GM15510 (cell line): ENCODE measurements at regions not wholly inside any gene's neighbourhood (a gene's known extent, or its start where the extent isn't known, plus 50 kb on each side); places are given as distances from the start of the nearest gene placed in this dataset.

Experiments used
- POLR2A ChIP-seq: IDR thresholded peaks from 3 replicates; pipeline ENCODE4 v1.6.1; 2011; ENCODE audit warnings: borderline replicate concordance; ENCODE audit not compliant: insufficient read length; ENCODE audit errors: extremely low read depth

DNA sequence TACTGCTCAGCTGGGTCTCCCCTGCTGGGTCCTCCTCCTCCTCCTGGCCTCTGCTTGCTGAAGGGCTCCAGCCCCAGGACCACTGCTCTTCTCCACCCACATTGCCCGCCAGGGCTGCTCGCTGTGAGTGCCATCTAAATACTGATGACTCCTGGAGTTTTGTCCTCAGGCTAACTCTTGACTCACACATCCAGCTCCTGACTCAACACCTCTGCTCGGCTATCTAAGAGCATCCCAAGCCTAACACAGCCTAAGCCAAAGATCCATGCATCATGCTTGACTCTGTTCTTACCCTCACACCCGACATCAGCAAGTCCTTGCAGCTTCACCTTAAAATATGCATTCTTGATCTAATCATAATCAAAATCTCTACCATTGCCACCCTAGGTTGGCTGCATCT is 260.2 kb downstream of the KLF13 start:
- no peak for TF ChIP-seq POLR2A

DNA sequence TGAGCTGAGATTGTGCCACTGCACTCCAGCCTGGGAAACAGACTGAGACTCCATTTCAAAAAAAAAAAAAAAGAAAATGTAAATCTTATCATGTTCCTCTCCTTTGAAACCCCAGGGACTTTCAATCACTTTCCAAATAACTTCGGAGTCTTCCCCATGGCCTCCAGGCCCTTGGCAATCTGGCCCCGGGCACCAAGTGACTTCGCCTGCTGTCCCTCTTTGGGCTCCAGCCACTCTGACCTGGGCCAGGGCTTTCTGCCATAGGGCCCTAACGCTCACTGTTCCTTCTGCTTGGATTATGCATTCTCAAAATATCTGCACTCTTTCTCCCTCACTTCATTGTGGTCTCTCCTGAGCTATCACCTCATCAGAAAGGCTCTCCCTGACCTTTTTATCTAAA is 260.9 kb downstream of the KLF13 start:
- no peak for TF ChIP-seq POLR2A

DNA sequence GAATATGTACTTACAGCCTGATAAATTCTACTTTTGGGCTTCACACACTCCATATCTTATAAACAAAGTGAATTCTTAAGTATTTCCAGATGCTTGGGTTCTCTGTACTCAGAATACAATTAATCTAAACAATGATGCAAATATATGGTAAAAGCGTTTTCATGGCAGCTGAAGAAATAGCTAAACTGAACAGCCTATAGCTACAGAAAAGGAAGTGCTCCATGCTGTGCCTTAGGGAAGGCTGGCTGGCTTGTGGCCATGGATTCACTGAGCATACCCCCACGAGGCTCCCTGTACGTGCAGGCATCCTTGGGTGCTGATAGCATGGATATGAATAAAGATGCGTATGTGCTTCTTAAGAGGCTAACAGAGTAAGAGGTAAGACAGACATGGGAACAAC is 264.0 kb downstream of the KLF13 start:
- TF ChIP-seq POLR2A, result no peak

DNA sequence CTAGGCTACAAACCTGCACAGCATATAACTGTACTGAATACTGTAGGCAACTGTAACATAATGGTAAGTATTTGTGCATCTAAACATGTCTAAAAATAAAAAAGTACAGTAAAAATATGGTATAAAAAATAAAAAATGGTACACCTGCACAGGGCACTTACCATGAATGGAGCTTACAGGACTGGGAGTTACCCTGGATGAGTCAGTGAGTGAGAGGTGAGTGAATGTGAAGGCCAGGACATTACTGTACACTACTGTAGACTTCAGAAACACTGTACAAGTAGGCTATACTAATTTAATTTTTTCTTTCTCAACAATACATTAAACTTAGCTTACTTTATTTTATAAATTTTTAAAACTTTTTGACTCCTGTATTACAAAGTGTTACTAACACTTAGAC is 265.3 kb downstream of the KLF13 start:
- TF ChIP-seq POLR2A, result no peak

DNA sequence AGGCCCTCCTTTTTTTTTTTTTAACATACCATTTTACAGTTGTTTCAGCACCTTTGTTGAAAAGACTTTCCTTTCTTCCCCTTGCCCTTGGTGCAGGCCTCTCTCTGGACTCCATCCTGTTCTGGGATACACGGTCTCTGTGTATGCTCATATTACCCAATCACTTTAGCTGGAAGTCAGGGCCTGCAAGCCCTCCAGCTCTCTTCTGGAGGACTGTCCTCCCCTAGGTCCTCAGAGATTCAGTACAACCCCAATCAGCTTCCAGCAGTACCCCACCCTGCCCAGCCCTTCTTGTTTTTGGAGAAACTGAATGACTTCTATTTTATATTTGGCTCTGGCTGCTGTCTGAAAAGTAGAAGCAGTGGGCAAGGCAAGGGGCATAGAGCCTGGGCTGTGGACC is 270.8 kb downstream of the KLF13 start:
- TF ChIP-seq POLR2A, result no peak

DNA sequence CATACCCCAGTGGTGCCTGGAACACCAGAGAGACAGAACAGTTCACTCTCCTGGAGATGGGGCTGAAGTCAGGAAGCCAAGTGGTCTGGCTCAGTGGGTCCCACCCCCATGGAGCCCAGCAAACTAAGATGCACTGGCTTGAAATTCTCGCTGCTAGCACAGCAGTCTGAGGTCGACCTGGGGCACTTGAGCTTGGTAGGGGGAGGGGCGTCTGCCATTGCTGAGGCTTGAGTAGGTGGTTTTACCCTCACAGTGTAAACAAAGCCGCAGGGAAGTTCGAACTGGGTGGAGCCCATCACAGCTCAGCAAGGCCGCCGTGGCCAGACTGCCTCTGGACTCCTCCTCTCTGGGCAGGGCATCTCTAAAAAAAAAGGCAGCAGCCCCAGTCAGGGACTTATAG is 272.0 kb downstream of the KLF13 start:
- TF ChIP-seq POLR2A, result no peak

DNA sequence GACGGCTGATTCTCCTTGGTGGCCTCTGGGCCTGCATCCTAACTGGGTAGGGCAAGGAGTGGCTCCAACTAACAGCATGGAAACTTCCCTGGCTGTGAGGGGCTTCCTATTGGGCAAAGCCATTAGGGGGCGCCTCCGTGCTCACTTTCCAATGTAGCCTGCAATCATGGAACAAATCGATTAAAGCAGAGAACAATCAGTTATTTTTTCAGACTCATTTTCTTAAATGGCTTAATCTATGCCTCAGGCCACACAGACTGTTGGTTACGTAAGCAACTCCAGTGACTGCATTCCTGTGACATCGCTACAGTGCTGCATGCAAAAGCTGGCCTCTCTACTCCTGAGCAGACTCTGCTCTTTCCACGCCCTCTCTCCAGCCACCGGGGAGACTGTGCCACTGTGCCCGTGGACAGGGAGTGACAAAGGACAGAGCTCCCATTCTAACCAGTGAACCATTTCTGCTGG is 278.9 kb downstream of the KLF13 start:
- no peak for TF ChIP-seq POLR2A

DNA sequence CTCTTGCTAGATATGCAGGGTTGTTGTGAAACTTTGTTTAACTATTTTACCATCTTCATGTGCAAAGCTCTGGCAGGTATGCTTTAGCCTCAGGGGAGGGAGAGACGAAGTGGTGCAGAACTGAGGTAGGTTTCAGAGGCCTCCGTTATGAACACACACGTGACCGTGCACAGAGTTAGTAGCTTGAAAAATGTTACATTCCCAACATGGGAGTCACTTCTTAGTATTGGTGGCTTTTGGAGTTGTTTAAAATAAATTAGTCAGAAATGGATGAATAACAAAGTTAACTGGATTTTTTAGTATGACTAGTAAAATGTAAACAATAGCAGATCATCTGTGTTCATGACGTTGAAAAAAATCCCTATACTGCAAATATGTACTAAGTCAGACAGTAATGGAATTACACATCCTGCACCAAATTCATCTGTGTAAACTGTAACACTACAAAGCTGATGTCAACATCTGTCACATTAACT is 279.6 kb downstream of the KLF13 start:
- no peak for TF ChIP-seq POLR2A

DNA sequence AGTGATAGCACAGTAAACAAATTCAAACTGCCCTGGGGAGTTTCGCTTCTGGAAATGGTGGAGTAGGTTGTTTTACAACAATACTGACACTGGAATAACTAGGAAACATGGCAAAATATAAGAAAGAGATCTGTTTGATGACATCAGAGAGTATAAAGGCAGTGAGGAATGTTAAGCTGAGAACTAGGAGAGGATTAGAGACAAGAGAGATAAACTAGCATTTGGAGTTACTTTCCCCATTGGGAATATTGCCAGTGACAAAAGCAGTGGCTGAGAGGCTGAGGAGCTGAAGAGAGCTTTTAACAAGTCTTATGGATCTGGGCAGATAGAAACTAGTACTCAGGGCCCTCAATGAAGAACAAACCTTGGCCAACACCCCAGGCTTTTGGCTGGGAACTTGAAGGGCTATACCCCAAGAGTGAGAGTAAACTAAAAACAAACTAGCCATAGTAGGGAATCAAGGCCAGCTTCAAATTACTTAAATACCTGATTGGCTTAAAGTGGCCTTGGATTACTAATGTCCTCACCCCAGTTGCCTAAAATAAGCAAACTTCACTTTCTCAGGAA is 280.4 kb downstream of the KLF13 start:
- no peak for TF ChIP-seq POLR2A

DNA sequence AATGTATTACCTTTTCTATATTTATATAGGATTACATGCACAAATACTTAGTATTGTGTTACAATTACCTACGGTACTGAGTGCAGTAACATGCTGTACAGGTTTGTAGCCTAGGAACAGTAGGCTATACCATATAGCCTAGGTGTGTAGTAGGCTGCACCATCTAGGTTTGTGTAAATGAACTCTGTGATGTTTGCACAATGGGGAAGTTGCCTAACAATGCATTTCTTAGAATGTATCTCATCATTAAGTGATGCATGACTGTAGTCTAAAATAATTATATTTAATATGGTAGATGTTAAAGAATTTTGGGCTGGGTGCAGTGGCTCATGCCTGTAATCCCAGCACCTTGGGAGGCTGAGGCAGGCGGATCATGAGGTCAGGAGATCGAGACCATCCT is 281.0 kb downstream of the KLF13 start:
- no peak for TF ChIP-seq POLR2A

DNA sequence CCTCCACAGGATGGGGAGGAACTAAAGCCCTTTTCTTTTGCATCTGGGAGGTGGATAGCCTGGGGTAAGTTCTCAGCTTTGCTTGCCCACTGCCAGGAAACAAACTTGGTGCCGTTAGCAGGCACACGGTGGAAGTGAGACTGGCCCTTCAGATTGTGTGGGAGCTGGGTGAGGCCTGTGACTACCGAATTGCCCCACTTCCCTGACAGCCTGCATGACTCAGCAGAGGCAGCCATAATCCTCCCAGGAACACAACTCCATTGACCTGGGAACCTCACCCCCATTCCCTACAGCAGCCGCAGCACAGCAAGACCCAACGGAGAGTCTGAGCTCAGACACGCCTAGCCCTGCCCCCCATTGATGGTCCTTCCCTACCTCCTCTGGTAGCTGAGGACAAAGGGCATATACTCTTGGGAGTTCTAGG is 282.6 kb downstream of the KLF13 start:
- no peak for TF ChIP-seq POLR2A

DNA sequence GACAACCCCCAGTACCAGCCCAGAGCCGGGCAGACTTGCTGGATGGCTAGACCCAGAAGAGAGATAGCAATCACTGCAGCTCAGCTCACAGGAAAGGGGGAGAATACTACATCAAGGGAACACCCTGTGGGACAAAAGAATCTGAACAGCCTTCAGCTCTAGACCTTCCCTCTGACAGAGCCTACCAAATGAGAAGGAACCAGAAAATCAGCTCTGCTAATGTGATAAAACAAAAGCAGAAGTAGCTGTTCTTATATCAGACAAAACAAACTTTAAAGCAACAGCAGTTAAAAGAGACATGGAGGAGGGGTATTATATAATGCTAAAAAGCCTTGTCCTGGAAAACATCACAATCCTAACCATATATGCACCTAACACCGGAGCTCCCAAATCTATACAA is 283.3 kb downstream of the KLF13 start:
- TF ChIP-seq POLR2A, result no peak

DNA sequence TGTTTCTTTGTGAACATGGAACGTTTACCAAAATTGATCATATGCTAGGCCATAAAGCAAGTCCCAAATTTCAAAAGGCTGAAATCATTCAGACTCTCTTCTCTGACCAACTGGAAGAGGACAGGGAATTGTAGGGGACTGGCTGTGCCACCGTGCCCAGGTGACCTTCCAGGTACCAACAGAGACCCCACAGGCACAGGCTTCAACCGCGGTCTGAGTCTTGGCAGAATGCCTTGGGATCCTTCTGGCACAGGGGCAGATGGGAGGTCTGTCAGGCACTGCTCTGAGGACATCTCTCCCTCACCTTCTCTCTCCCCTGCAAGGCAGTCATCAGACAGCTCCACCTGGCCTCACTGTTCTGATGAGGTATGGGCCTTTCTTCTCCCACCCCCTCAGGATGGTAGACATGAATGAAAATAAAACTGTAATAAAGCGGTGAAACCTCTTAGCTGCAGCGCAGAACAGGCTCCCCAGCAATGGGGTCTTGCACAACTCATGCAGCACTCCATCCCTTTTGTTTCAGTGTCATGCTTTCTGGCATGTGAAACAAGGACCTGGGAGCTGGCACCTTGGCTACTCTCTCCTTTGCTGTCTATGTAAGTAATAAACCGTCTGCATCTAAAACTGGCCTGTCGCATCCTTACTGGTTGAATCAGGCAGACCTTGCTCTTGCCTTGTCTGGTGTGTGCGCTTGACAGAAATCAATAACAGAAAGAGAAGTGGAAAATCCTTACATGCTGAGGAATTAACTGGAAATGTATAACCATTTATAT is 289.2 kb downstream of the KLF13 start:
- no peak for TF ChIP-seq POLR2A

DNA sequence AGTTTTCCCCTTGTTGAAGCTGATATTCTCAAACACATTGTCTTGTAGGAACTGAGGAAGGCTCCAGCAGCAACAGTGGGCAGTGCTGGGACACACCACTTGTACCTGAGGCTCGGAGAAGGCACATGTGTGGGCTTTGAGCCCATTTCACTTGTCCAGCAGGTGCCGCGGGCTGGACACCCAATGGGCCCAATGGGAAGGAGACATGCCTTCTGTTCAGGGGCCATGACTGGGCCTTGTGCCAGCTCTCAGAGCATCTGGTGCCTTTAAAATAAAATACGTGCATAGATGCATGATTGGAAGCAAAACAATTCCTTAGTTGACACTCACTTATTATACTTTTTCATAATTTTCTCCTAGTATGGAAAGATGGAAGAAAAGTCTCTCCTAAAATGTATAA is 334.2 kb downstream of the KLF13 start:
- no peak for TF ChIP-seq POLR2A

DNA sequence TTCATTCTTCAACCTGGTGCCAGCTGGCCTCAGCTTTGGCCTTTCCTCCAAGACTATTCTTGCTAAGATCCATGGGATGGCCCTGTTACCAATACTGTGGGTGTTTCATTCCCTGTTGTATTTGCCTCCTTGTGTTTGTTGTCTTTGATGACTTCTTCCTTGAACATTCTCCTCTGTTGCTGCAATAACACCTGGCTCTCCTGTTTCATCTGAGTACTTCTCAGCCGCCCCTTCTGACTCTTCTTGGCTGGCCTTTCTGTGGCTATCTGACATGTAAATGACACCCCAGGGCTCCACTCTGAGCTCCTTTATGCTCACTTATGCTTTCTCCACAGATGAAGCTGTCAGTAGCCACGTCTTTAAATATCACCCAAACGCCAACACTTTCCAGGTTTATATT is 302.7 kb upstream of the CHRNA7 start:
- no peak for TF ChIP-seq POLR2A

DNA sequence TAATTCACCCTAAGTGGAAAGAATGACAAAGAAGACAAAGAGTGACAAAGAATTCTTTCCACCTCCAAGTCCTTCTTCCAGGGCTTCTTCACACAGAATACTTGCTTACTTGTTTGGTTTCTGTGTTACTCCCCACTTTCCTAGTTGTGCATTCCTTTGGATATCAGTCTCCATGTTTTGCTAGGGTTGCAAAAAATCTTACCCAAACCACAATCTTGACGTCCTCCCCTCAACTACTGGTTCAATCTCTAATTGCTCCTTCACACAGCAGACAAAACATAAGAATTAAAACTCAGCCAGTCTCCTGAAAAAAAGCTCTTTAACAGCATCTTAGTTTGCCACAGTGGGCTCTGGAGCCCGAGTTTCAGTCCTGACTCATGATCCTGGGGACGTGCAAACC is 297.6 kb upstream of the CHRNA7 start:
- no peak for TF ChIP-seq POLR2A
